Loucy (cell line): ENCODE measurements at regions not wholly inside any gene's neighbourhood (a gene's known extent, or its start where the extent isn't known, plus 50 kb on each side); places are given as distances from the start of the nearest gene placed in this dataset.

Experiments used
- H2AFZ ChIP-seq: fragments of 200-600 bp; sonication (generic); 2 replicates; pipeline ENCODE4 v1.6.0; 2016; ENCODE audit warnings: antibody characterized with exemption, mild to moderate bottlenecking, low read length, moderate library complexity
- H3F3A ChIP-seq: fragments of 200-600 bp; 2 replicates; pipeline ENCODE4 v1.6.0; 2016; ENCODE audit warnings: antibody characterized with exemption, low read depth, mild to moderate bottlenecking
- H3K27me3 ChIP-seq: fragments of 200-600 bp; sonication (generic); 2 replicates; pipeline ENCODE4 v1.6.1; 2014; ENCODE audit warnings: low read length, mild to moderate bottlenecking; ENCODE audit not compliant: insufficient read depth, poor library complexity, severe bottlenecking
- H3K36me3 ChIP-seq: fragments of 200-600 bp; sonication (generic); 2 replicates; pipeline ENCODE4 v1.6.1; 2016; ENCODE audit warnings: low read length; ENCODE audit not compliant: insufficient read depth
- H3K4me1 ChIP-seq: fragments of 200-600 bp; sonication (generic); 2 replicates; pipeline ENCODE4 v1.5.1; 2014; ENCODE audit warnings: low read length, mild to moderate bottlenecking; ENCODE audit not compliant: insufficient read depth, poor library complexity, severe bottlenecking
- H3K4me2 ChIP-seq: fragments of 200-600 bp; sonication (generic); 2 replicates; pipeline ENCODE4 v1.6.0; 2014; ENCODE audit warnings: antibody characterized with exemption, low read length, low read depth, mild to moderate bottlenecking; ENCODE audit not compliant: poor library complexity, severe bottlenecking
- H3K4me3 ChIP-seq: fragments of 200-600 bp; sonication (generic); 2 replicates; pipeline ENCODE4 v1.5.1; 2014; ENCODE audit warnings: low read length, mild to moderate bottlenecking, mixed read lengths; ENCODE audit not compliant: poor library complexity, severe bottlenecking
- H3K79me2 ChIP-seq: fragments of 200-600 bp; sonication (generic); 2 replicates; pipeline ENCODE4 v1.6.1; 2014; ENCODE audit warnings: low read length; ENCODE audit not compliant: insufficient read depth
- H3K9ac ChIP-seq: fragments of 200-600 bp; sonication (generic); 2 replicates; pipeline ENCODE4 v1.6.0; 2014; ENCODE audit warnings: mild to moderate bottlenecking, low read depth, low read length, moderate library complexity; ENCODE audit not compliant: poor library complexity, severe bottlenecking
- H3K9me2 ChIP-seq: fragments of 200-600 bp; sonication (generic); replicated peaks from 2 replicates; pipeline ENCODE4 v1.6.1; 2016; ENCODE audit warnings: low read depth, low read length, mixed read lengths
- H3K9me3 ChIP-seq: fragments of 200-600 bp; sonication (generic); 2 replicates; pipeline ENCODE4 v1.6.1; 2014; ENCODE audit warnings: mild to moderate bottlenecking, antibody characterized with exemption, low read length, low read depth; ENCODE audit not compliant: insufficient read depth
- H4K20me1 ChIP-seq: fragments of 200-600 bp; sonication (generic); 2 replicates; pipeline ENCODE4 v1.6.0; 2014; ENCODE audit warnings: antibody characterized with exemption, low read length, mild to moderate bottlenecking; ENCODE audit not compliant: insufficient read depth, poor library complexity, severe bottlenecking
- EZH2phosphoT487 ChIP-seq: fragments of 200-600 bp; IDR thresholded peaks from 2 replicates; pipeline ENCODE4 v1.6.1; 2018; ENCODE audit warnings: antibody characterized with exemption, mild to moderate bottlenecking, moderate library complexity, borderline replicate concordance
- TF ChIP-seq, protein P1 (sequence below): fragments of 200-600 bp; sonication (generic); conservative IDR thresholded peaks from 2 replicates; pipeline ENCODE4 v1.5.1; 2014; ENCODE audit warnings: mild to moderate bottlenecking, antibody characterized with exemption, low read length

DNA sequence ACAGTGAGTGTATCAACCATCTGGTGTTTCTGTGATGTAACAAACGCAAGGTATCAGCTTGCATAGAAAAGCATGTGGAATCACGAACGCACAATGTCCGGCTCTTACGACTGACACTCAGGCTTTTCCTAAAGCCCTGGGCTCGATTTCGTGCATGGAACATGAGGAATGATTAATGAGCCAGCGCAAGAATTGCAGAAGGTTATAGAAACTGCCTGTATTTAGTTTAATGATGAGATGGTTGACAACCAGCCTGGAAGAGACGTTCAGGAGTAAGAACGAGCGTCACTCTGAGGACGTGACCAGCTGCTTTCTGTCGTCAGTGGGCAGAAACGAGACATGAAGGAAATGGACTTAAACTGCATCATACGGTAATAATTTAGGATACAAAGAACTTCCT, 497.6 kb downstream of the IRX1 start:
- Histone ChIP-seq H3K4me3 (peak overlapping the region; percentile 61), H3K36me3 (no peaks in the 10 kb centered on the region), H3K9me3 (no peaks in the 10 kb centered on the region), H3F3A (no peaks in the 10 kb centered on the region), H3K9me2 (no peaks in the 10 kb centered on the region), H3K4me1 (peaks cover 57% of the 10 kb centered on the region), H3K27me3 (no peaks in the 10 kb centered on the region), H3K79me2 (no peaks in the 10 kb centered on the region), H3K9ac (peak overlapping the region; percentile 76), H2AFZ (peak overlapping the region; percentile 29; the same call in 1 of the 2 replicates), H4K20me1 (no peaks in the 10 kb centered on the region), H3K4me2 (peak overlapping the region; percentile 84)
- TF ChIP-seq, protein P1, sequence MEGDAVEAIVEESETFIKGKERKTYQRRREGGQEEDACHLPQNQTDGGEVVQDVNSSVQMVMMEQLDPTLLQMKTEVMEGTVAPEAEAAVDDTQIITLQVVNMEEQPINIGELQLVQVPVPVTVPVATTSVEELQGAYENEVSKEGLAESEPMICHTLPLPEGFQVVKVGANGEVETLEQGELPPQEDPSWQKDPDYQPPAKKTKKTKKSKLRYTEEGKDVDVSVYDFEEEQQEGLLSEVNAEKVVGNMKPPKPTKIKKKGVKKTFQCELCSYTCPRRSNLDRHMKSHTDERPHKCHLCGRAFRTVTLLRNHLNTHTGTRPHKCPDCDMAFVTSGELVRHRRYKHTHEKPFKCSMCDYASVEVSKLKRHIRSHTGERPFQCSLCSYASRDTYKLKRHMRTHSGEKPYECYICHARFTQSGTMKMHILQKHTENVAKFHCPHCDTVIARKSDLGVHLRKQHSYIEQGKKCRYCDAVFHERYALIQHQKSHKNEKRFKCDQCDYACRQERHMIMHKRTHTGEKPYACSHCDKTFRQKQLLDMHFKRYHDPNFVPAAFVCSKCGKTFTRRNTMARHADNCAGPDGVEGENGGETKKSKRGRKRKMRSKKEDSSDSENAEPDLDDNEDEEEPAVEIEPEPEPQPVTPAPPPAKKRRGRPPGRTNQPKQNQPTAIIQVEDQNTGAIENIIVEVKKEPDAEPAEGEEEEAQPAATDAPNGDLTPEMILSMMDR = no peak
- no peak for TF ChIP-seq EZH2phosphoT487

DNA sequence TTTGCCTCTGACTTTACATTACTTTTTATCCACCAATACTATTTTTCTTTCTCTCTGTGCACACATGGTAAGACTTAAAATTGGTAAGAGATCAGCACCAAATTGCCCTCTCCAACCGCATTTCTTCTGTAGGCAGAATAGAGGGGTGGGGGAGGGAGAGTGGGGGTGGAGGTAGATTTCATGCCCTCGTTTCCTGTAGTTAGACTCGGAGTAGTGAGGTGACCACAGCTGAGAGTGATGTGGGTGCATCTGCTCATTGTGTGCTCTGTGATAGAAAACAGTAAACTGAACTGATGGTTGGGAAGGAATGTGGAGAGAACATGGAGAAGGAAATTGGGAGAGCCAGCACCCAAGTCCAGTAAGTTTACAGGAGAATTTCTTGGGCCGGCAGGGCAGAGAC, 498.3 kb downstream of the IRX1 start:
- Histone ChIP-seq H3K4me2 (peak overlapping the region; percentile 84), H3K4me3 (peak overlapping the region; percentile 61), H3K79me2 (no peaks in the 10 kb centered on the region), H3K9me2 (no peaks in the 10 kb centered on the region), H3K4me1 (peaks cover 56% of the 10 kb centered on the region), H3K27me3 (no peaks in the 10 kb centered on the region), H3K9me3 (no peaks in the 10 kb centered on the region), H4K20me1 (no peaks in the 10 kb centered on the region), H3K9ac (peak overlapping the region; percentile 76), H2AFZ (peak overlapping the region; percentile 29; the same call in 1 of the 2 replicates), H3K36me3 (no peaks in the 10 kb centered on the region), H3F3A (no peaks in the 10 kb centered on the region)
- no peak for TF ChIP-seq EZH2phosphoT487
- TF ChIP-seq, protein P1 = no peak

DNA sequence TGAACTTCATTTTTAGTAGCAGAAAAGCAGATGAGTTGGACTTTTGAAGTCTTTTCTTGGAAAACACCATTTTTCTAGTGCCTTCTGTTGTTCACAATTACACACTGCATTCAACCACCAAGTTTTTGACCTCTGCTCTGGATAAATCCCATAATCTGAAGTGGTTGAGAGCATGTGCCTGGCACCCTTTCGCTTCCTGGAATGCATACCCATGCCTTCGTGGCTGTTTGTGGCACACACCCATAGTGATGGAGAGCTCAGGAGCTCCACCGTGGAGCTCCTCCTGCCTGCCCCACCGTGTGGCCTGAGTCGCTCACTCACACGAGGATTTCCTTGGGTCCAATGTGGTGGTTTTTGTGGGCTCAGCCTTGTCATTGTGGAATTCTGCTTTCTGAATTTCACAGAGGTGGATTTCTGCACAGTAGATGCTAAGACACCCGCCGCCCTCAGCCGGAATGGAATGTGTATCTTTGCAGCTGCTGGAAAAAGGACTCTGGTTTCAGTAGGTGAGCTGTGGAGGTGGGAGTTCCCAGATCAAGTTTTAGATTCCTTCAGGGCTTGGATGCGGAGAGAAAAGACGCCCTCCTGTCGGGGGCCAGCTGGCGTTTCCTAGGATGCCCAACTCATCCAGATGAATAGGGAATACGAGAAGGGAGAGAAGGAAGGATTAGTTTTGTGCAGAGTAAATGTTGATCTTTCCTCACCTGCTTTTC, 500.4 kb downstream of the IRX1 start:
- TF ChIP-seq, protein P1 = no peak
- no peak for TF ChIP-seq EZH2phosphoT487
- Histone ChIP-seq H3K9ac (no peak overlapping the region), H3K36me3 (no peaks in the 10 kb centered on the region), H3K27me3 (no peaks in the 10 kb centered on the region), H2AFZ (no peak overlapping the region), H3K9me3 (no peaks in the 10 kb centered on the region), H3K4me3 (no peak overlapping the region), H3K4me1 (peaks cover 51% of the 10 kb centered on the region), H3K4me2 (no peak overlapping the region), H3F3A (no peaks in the 10 kb centered on the region), H4K20me1 (no peaks in the 10 kb centered on the region), H3K79me2 (no peaks in the 10 kb centered on the region), H3K9me2 (no peaks in the 10 kb centered on the region)
